Activated naive CD4-positive, alpha-beta T cell treated with anti-CD3 and anti-CD28 coated beads for 36 hours (primary cell): ENCODE measurements at regions not wholly inside any gene's neighbourhood (a gene's known extent, or its start where the extent isn't known, plus 50 kb on each side); places are given as distances from the start of the nearest gene placed in this dataset.

Experiments used
- CTCF ChIA-PET: fragments of 350-600 bp; sonication (Branson Sonifier 250); formaldehyde crosslinking; loops from one replicate; lab custom pipeline; 2021; ENCODE audit warnings: antibody characterized with exemption; lab: Charles Lee
- DNase-seq: peaks from one replicate; pipeline ENCODE4 v3.0.0-alpha.2; 2020
- H3K27ac Mint-ChIP-seq: one replicate; pipeline ENCODE4 v1.8.0; 2021; ENCODE audit warnings: mild to moderate bottlenecking, mixed read lengths
- H3K27me3 Mint-ChIP-seq: one replicate; pipeline ENCODE4 v1.8.0; 2021; ENCODE audit warnings: low read depth, mixed read lengths
- H3K36me3 Mint-ChIP-seq: one replicate; pipeline ENCODE4 v1.8.0; 2021; ENCODE audit warnings: low read depth, mixed read lengths
- H3K4me1 Mint-ChIP-seq: one replicate; pipeline ENCODE4 v1.8.0; 2021; ENCODE audit warnings: low read depth, mixed read lengths
- H3K4me3 Mint-ChIP-seq: one replicate; pipeline ENCODE4 v1.8.0; 2021; ENCODE audit warnings: mild to moderate bottlenecking, moderate library complexity, mixed read lengths
- H3K9me3 Mint-ChIP-seq: one replicate; pipeline ENCODE4 v1.8.0; 2021; ENCODE audit warnings: mixed read lengths
- intact Hi-C: fragments of 100-400 bp; cut with micrococcal nuclease; formaldehyde crosslinking; loops from one replicate; pipeline ENCODE4 v1.15.1; 2023

- Mint-ChIP-seq H3K9me3 (peaks cover 4% of the 10 kb centered on the region), H3K36me3 (no peaks in the 10 kb centered on the region)
Observed at GRCh38 chr5:30956251-30956650, 237.2 kb upstream of the CDH6 start.

DNA sequence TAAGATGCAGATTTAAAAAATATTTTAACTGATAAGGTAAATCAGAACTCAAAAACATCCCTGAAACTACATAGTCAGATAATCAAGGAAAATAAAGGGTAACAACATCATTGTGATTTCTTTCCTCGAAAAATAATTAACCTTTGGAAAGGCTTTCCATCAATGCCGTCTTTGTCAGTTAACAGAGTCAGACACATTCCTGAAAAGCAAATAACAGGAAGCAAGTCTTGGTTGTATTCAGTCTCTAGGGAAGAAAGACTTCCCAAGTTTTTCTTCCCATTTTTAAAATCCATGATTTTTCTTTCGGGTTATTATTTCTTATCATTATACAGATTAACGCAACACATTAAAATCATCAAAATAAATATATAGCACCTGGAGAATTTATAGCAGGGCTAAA, 256.4 kb upstream of the CDH6 start:
- no peak overlapping the region for H3K4me3 Mint-ChIP-seq
- no peaks in the 10 kb centered on the region for H3K36me3 Mint-ChIP-seq
- intact Hi-C loops: no loop called here
- CTCF ChIA-PET: no interaction called here
- no peak for DNase-seq
- no peak overlapping the region for H3K27ac Mint-ChIP-seq
- H3K4me1 Mint-ChIP-seq: no peaks in the 10 kb centered on the region
- no peaks in the 10 kb centered on the region for H3K27me3 Mint-ChIP-seq
- H3K9me3 Mint-ChIP-seq: no peaks in the 10 kb centered on the region

More at GRCh38 chr5:30956251-30956650, 237.2 kb upstream of the CDH6 start:
- H3K27me3 Mint-ChIP-seq: no peaks in the 10 kb centered on the region
- no peak overlapping the region for H3K4me3 Mint-ChIP-seq
- CTCF ChIA-PET: interaction anchor here (0.6 kb wide), 1 partner anchor 218 kb away, joined by 3 read pairs; no protein-coding TSS in a partner anchor
- H3K27ac Mint-ChIP-seq: no peak overlapping the region
- DNase-seq: no peak
- H3K4me1 Mint-ChIP-seq: no peaks in the 10 kb centered on the region
- intact Hi-C loops: no loop called here

DNA sequence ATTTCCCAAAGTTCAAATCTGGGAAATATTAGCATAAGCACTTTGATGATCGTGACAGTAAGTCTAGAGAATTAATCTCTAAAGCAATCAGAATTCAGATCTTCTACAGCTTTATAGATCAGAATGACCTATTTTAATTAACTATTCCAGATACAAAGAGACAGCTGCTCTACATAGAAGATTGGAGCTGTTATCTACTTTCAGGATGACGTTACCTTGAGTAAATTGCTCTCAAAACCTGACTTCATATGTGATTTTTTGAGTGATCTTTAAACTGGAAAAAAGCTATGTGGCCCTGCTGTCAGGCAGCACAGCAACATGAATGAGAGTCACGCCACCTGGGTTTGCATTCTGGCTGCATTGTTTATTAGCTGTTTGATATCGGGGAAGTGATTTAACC, 259.9 kb upstream of the CDH6 start:
- intact Hi-C loops: no loop called here
- Mint-ChIP-seq H3K27ac (no peak overlapping the region), H3K4me1 (no peaks in the 10 kb centered on the region), H3K27me3 (no peaks in the 10 kb centered on the region), H3K9me3 (no peaks in the 10 kb centered on the region), H3K36me3 (no peaks in the 10 kb centered on the region), H3K4me3 (no peak overlapping the region)
- no peak for DNase-seq
- CTCF ChIA-PET: no interaction called here

- DNase-seq: no peak
- Mint-ChIP-seq H3K27ac (no peak overlapping the region), H3K4me3 (no peak overlapping the region), H3K36me3 (no peaks in the 10 kb centered on the region), H3K4me1 (no peaks in the 10 kb centered on the region), H3K9me3 (peaks cover under 1% of the 10 kb centered on the region), H3K27me3 (no peaks in the 10 kb centered on the region)
- CTCF ChIA-PET: no interaction called here
- intact Hi-C loops: no loop called here
Observed at GRCh38 chr5:30932273-30933017, 261.0 kb upstream of the CDH6 start.

DNA sequence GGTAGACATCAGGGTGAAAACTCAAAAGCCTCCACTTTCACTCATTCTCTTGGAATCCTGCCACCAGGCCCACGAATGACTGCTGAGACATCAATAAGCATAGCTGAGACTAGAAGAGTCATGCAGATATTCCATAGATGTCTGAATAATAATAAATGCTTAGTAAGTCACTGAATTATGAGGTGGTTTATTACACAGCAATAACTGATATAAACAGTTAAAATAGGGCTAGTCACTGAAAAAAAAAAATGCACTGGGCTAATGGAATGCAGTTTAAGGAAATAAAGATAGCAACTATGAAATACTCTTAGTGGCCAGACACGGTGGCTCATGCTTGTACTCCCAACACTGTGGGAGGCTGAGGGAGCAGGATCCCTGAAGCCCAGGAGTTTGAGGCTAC, 262.8 kb upstream of the CDH6 start:
- Mint-ChIP-seq H3K36me3 (no peaks in the 10 kb centered on the region), H3K4me1 (no peaks in the 10 kb centered on the region), H3K27me3 (no peaks in the 10 kb centered on the region), H3K4me3 (no peak overlapping the region), H3K9me3 (peaks cover 1% of the 10 kb centered on the region), H3K27ac (no peak overlapping the region)
- CTCF ChIA-PET: no interaction called here
- DNase-seq: no peak
- intact Hi-C loops: no loop called here

GRCh38 chr5:30928956-30929355, 264.5 kb upstream of the CDH6 start:
- Mint-ChIP-seq H3K9me3 (peaks cover 3% of the 10 kb centered on the region), H3K4me1 (no peaks in the 10 kb centered on the region), H3K4me3 (no peak overlapping the region), H3K27ac (no peak overlapping the region), H3K36me3 (no peaks in the 10 kb centered on the region), H3K27me3 (no peaks in the 10 kb centered on the region)
- CTCF ChIA-PET: no interaction called here
- no peak for DNase-seq
- intact Hi-C loops: no loop called here

GRCh38 chr5:30926218-30926617, 267.3 kb upstream of the CDH6 start:
- Mint-ChIP-seq H3K27ac (no peak overlapping the region), H3K36me3 (no peaks in the 10 kb centered on the region), H3K27me3 (no peaks in the 10 kb centered on the region), H3K9me3 (peaks cover 4% of the 10 kb centered on the region), H3K4me1 (no peaks in the 10 kb centered on the region), H3K4me3 (no peak overlapping the region)
- DNase-seq: no peak
- intact Hi-C loops: no loop called here
- CTCF ChIA-PET: no interaction called here

GRCh38 chr5:30921388-30921787, 272.1 kb upstream of the CDH6 start:
- Mint-ChIP-seq H3K4me3 (no peak overlapping the region), H3K4me1 (no peaks in the 10 kb centered on the region), H3K9me3 (peaks cover 5% of the 10 kb centered on the region), H3K27ac (no peak overlapping the region), H3K27me3 (no peaks in the 10 kb centered on the region), H3K36me3 (no peaks in the 10 kb centered on the region)
- intact Hi-C loops: no loop called here
- CTCF ChIA-PET: interaction anchor here (0.5 kb wide), 2 partner anchors 192 to 271 kb away, joined by 3 to 6 read pairs; no protein-coding TSS in a partner anchor
- DNase-seq: no peak

DNA sequence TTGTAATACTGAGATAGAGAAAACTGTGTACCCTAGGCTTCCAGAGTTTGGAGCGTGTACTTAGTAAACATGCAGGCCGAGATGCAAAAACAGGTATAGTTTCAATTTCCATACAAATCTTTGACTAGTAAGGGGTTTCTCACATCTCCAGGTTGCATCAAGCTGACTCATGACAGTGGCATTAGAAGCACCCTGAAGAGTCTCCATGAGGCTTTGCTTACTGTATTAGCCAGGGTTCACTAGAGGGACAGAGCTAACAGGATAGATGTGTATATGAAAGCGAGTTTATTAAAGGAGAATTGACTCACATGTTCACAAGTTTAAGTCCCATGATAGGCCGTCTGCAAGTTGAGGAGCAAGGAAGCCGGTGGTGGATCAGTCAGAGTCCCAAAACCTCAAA, 275.3 kb upstream of the CDH6 start:
- Mint-ChIP-seq H3K4me3 (no peak overlapping the region), H3K27me3 (no peaks in the 10 kb centered on the region), H3K36me3 (no peaks in the 10 kb centered on the region), H3K27ac (no peak overlapping the region), H3K4me1 (no peaks in the 10 kb centered on the region), H3K9me3 (peaks cover 3% of the 10 kb centered on the region)
- CTCF ChIA-PET: no interaction called here
- no peak for DNase-seq
- intact Hi-C loops: no loop called here

- Mint-ChIP-seq H3K9me3 (peaks cover 2% of the 10 kb centered on the region), H3K4me1 (no peaks in the 10 kb centered on the region), H3K27me3 (no peaks in the 10 kb centered on the region), H3K27ac (no peak overlapping the region), H3K36me3 (no peaks in the 10 kb centered on the region), H3K4me3 (no peak overlapping the region)
- DNase-seq: no peak
- intact Hi-C loops: no loop called here
- CTCF ChIA-PET: no interaction called here
Observed at GRCh38 chr5:30908356-30908755, 285.1 kb upstream of the CDH6 start.

GRCh38 chr5:30900367-30900766, 293.1 kb upstream of the CDH6 start:
- Mint-ChIP-seq H3K36me3 (no peaks in the 10 kb centered on the region), H3K4me3 (no peak overlapping the region), H3K9me3 (no peaks in the 10 kb centered on the region), H3K4me1 (no peaks in the 10 kb centered on the region), H3K27ac (no peak overlapping the region), H3K27me3 (no peaks in the 10 kb centered on the region)
- CTCF ChIA-PET: no interaction called here
- no peak for DNase-seq
- intact Hi-C loops: no loop called here

DNA sequence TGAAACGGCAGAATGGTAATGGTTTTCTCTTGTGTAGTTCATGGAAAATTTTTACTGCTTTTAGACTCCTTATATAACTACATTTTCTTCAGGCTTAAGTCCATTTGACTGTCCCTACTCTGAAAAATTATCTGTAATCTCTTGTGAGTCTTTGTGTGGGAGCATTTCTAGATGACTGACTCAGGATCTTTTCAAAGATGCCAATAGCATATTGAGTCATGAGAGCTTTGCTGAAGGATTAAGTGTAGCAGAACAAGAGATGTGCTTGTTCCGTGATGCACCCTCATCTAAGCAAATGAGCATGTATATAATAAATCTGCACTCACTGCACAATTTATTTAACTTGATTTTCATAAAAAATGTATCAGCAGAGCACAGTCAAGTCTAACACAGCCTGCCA, 298.7 kb upstream of the CDH6 start:
- DNase-seq: no peak
- Mint-ChIP-seq H3K4me1 (no peaks in the 10 kb centered on the region), H3K36me3 (no peaks in the 10 kb centered on the region), H3K27ac (no peak overlapping the region), H3K9me3 (no peaks in the 10 kb centered on the region), H3K4me3 (no peak overlapping the region), H3K27me3 (no peaks in the 10 kb centered on the region)
- CTCF ChIA-PET: no interaction called here
- intact Hi-C loops: no loop called here

GRCh38 chr5:30891660-30892059, 301.8 kb upstream of the CDH6 start:
- Mint-ChIP-seq H3K9me3 (no peaks in the 10 kb centered on the region), H3K4me3 (no peak overlapping the region), H3K4me1 (no peaks in the 10 kb centered on the region), H3K27ac (no peak overlapping the region), H3K27me3 (no peaks in the 10 kb centered on the region), H3K36me3 (no peaks in the 10 kb centered on the region)
- no peak for DNase-seq
- intact Hi-C loops: no loop called here
- CTCF ChIA-PET: no interaction called here
